Astrocyte of the cerebellum (primary cell): ENCODE measurements at regions not wholly inside any gene's neighbourhood (a gene's known extent, or its start where the extent isn't known, plus 50 kb on each side); places are given as distances from the start of the nearest gene placed in this dataset.
"Not testable (repeated sequence)": the region's sequence is repeated elsewhere in the genome, so short reads cannot be mapped to it uniquely, and the experiment has no call there.

Experiments
- DNase-seq: peaks from one replicate; pipeline ENCODE4 v3.0.0-alpha.2; 2011; ENCODE audit warnings: low read depth
- H3K4me3 ChIP-seq: 2 replicates; pipeline ENCODE4 v1.5.1; 2011; ENCODE audit warnings: mild to moderate bottlenecking, low read depth, low read length, moderate library complexity
- in situ Hi-C: cut with HindIII; loops from 2 replicates; pipeline ENCODE4 v1.10.0; 2017; ENCODE audit warnings: low sequenced_read_pairs
- TF ChIP-seq, protein P1 (sequence below): IDR thresholded peaks from 2 replicates; pipeline ENCODE4 v1.5.1; 2012; ENCODE audit warnings: low read length, low read depth, moderate library complexity, mild to moderate bottlenecking; ENCODE audit errors: missing control alignments

DNA sequence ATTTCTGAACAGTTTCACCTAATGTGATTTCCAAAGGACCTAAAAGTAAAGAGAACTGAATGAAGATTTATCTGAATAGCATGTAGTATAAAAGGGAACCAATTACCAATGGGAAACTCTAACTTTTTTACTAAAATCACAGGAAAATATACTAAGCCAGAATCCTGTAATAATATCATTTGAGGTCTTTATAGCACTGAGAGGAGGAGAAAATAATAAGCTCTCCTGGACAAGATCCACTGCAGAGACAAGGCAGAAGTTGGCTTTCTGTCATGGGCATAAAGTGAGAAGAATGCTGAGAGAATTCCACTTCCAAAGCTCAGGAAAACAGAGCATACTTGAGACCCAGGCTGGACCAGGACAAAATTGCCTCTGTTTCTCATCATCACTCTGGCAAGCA lies 1131.4 kb downstream of the SORCS1 start:
- no peak for DNase-seq
- TF ChIP-seq, protein P1, sequence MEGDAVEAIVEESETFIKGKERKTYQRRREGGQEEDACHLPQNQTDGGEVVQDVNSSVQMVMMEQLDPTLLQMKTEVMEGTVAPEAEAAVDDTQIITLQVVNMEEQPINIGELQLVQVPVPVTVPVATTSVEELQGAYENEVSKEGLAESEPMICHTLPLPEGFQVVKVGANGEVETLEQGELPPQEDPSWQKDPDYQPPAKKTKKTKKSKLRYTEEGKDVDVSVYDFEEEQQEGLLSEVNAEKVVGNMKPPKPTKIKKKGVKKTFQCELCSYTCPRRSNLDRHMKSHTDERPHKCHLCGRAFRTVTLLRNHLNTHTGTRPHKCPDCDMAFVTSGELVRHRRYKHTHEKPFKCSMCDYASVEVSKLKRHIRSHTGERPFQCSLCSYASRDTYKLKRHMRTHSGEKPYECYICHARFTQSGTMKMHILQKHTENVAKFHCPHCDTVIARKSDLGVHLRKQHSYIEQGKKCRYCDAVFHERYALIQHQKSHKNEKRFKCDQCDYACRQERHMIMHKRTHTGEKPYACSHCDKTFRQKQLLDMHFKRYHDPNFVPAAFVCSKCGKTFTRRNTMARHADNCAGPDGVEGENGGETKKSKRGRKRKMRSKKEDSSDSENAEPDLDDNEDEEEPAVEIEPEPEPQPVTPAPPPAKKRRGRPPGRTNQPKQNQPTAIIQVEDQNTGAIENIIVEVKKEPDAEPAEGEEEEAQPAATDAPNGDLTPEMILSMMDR = no peak
- in situ Hi-C loops = no loop called here
- H3K4me3 ChIP-seq = no peak overlapping the region

DNA sequence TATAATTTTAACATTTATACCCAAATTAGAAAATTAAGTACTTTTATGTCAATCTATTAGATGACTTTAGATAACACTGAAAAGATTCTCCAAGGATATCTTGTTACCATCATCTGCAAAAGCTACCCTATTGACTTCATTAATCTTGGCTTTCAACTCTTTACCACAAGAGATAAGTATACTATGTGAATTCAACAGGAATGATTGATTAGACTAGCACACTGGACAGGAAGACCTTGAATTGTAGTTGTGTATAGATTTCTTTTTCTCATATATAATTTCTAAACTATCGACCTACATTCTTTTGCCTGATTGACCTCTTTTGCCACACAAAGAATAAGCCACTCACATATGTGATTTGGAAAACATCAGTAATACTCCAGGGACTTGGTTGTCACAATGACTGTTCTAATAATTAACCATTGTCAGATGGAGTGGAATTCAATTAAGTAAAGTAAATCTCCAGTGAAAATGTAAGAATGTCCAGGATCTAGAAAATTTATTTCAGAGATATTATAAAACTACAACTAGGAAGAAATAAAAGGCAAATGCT lies 1132.0 kb downstream of the SORCS1 start:
- in situ Hi-C loops = no loop called here
- no peak for DNase-seq
- TF ChIP-seq, protein P1 = no peak
- no peak overlapping the region for H3K4me3 ChIP-seq

DNA sequence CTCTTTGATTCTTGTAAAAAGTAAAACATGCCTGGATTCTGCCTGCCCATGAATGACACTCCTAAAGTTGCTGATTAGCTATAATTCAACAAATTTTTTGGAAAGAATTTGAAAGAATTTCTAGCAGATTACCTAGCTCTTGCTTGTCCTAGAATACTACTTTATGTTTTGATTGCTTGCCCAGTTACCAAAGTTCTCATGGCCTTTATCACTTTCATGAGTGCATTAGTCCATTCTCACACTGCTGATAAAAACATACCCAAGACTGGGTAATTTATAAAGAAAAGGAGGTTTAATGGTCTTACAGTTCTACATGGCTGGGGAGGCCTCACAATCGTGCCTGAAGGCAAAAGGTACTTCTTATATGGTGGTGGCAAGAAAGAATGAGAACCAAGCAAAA lies 1137.3 kb downstream of the SORCS1 start:
- in situ Hi-C loops = no loop called here

DNA sequence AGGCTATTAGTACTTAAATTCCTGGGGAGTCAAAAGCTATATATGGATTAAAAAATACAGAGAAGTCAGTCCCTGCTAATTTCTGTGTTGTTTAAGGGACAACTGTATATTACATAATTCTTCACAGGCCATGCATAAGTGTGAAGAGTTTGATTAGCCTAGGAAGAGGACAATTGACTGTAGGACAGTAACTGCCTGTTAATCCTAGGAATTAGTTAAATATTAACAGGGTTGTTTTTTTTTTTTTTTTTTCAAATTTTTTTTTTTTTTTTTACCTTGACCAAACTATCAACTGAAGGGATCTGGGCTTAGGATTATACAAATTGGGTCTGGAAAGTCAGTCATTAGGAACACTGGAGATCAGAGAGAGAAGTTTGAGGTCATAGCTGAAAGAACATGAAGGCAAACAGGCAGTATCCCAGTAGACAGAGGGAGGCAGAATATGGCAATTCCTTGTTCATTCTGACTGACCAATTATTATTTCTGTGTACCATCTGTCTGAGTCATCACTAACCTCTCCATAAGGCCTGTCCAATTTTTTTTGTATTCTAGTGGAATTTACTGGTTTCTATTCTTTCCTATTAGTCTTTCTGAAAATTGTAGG lies 1139.2 kb downstream of the SORCS1 start:
- H3K4me3 ChIP-seq = no peak overlapping the region
- in situ Hi-C loops = no loop called here
- DNase-seq = no peak
- TF ChIP-seq, protein P1 = no peak

More for the DNA sequence above, 1137.3 kb downstream of the SORCS1 start:
- H3K4me3 ChIP-seq = no peak overlapping the region
- DNase-seq = no peak
- TF ChIP-seq, protein P1 = no peak

DNA sequence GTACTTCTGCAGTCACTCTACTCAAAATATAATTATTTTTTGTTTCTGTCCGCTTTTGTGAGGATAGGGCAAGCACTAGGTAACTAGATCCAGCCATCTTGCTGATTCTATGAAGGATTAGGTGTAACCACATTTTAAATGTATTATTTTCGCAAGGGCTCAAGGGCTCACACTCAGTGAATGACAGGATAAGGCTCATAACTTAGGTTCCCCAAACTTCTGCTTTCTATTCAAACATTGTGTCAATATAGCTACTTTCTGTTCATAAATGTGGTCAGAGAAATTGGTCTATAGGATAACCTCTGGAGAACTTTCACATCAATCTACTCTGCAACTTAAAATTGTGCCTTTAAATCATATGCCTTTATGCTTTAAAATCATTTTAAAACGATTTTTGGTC lies 1141.2 kb downstream of the SORCS1 start:
- in situ Hi-C loops = no loop called here
- DNase-seq = no peak
- H3K4me3 ChIP-seq = no peak overlapping the region
- TF ChIP-seq, protein P1 = no peak

DNA sequence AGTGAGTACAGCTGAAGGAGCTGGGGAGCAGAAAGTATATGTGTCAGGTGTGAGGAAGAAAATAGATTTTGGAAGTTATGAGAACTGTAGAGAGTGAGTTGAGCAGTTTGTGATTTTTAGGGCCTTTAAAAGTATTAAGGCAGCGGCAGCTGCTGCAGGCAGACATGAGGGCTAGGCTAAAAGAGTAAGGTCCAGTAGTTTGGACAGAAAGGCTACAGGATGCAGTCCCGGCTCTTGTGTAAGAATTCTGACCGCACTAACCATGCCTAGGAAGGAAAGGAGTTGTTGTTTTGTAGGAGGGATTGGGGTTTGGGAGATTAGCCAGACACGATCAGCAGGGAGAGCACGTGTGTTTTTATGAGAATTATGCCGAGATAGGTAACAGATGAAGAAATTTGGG lies 1144.9 kb downstream of the SORCS1 start:
- DNase-seq, H3K4me3 ChIP-seq, in situ Hi-C loops: not testable (repeated sequence)

DNA sequence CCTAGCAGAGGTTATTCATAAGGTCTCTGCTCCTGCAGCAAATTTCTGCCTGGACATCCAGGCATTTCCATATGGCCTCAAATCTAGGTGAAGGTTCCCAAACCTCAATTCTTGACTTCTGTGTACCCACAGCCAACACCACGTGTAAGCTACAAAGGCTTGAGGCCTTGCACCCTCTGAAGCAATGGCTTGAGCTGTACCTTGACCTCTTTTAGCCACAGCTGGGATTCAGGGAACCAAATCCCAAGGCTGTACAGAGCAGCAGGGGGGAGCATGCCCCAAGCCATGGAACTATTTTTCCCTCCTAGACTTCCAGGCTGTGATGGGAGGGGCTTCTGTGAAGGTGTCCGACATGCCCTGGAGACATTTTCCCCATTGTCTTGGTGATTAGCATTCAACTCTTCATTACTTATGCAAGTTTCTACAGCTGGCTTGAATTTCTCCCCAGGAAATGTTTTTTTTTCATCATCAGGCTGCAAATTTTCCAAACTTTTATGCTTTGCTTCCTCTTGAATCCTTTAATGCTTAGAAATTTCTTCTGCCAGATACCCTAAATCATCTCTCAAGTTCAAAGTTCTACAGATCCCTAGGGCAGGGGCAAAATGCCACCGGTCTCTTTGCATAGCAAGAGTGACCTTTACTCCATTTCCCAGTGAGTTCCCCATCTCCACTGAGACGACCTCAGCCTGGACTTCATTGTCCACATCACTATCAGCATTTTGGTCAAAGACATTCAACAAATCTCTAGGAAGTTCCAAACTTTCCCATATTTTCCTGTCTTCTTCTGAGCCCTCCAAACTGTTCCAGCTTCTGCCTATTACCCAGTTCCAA lies 1148.9 kb downstream of the SORCS1 start:
- DNase-seq, H3K4me3 ChIP-seq, in situ Hi-C loops: not testable (repeated sequence)
